PFSK-1 (cell line): ENCODE measurements at regions not wholly inside any gene's neighbourhood (a gene's known extent, or its start where the extent isn't known, plus 50 kb on each side); places are given as distances from the start of the nearest gene placed in this dataset.

Source experiments
- POLR2AphosphoS5 ChIP-seq: IDR thresholded peaks from 2 replicates; pipeline ENCODE4 v1.6.1; 2012; ENCODE audit warnings: low read depth, mild to moderate bottlenecking, control low read depth, low read length, moderate library complexity
- SIN3A ChIP-seq: IDR thresholded peaks from 2 replicates; pipeline ENCODE4 v1.6.1; 2012; ENCODE audit warnings: mild to moderate bottlenecking, low read length, moderate library complexity, borderline replicate concordance; ENCODE audit not compliant: insufficient read depth
- TAF1 ChIP-seq: IDR thresholded peaks from 2 replicates; pipeline ENCODE4 v1.6.1; 2012; ENCODE audit warnings: low read length, control low read depth, borderline replicate concordance; ENCODE audit not compliant: insufficient read depth
- TF ChIP-seq, protein P1 (sequence below), 2 experiments: IDR thresholded peaks; 2 replicates each; pipeline versions ENCODE4 v1.6.1 to v1.8.0; 2011 to 2012; ENCODE audit warnings: low read depth in 2 of 2, low read length in 2 of 2, control low read depth in 1 of 2, inconsistent platforms in 1 of 2, mild to moderate bottlenecking in 1 of 2, moderate library complexity in 1 of 2; ENCODE audit not compliant: insufficient read depth in 1 of 2

DNA sequence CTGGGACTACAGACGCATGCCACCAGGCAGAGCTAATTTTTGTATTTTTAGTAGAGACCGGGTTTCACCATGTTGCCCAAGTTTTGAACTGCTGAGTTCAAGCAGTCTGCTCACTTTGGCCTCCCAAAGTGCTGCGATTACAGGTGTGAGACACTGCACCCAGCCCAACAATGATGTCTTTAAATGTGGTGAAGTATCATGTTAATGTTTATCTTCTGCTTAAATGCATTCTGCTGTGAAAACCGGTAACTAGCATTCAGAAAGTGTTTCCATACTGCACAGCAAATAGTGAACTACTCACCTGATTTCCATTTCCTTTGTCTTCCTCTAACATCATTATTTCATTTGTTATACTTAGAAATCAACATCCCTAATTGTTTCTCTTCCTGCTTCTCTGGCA is 264.0 kb upstream of the ITGA1 start:
- no peak for TF ChIP-seq POLR2AphosphoS5
- TF ChIP-seq, protein P1, sequence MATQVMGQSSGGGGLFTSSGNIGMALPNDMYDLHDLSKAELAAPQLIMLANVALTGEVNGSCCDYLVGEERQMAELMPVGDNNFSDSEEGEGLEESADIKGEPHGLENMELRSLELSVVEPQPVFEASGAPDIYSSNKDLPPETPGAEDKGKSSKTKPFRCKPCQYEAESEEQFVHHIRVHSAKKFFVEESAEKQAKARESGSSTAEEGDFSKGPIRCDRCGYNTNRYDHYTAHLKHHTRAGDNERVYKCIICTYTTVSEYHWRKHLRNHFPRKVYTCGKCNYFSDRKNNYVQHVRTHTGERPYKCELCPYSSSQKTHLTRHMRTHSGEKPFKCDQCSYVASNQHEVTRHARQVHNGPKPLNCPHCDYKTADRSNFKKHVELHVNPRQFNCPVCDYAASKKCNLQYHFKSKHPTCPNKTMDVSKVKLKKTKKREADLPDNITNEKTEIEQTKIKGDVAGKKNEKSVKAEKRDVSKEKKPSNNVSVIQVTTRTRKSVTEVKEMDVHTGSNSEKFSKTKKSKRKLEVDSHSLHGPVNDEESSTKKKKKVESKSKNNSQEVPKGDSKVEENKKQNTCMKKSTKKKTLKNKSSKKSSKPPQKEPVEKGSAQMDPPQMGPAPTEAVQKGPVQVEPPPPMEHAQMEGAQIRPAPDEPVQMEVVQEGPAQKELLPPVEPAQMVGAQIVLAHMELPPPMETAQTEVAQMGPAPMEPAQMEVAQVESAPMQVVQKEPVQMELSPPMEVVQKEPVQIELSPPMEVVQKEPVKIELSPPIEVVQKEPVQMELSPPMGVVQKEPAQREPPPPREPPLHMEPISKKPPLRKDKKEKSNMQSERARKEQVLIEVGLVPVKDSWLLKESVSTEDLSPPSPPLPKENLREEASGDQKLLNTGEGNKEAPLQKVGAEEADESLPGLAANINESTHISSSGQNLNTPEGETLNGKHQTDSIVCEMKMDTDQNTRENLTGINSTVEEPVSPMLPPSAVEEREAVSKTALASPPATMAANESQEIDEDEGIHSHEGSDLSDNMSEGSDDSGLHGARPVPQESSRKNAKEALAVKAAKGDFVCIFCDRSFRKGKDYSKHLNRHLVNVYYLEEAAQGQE (IDR thresholded peaks at IDR 0.05; ENCODE audit: insufficient read depth in 1 of 2, low read depth in 2 of 2, low read length in 2 of 2), result no peak
- no peak for TF ChIP-seq SIN3A
- TF ChIP-seq TAF1, result no peak
